ENCODE measurements at regions not wholly inside any gene's neighbourhood (a gene's known extent, or its start where the extent isn't known, plus 50 kb on each side); places are given as distances from the start of the nearest gene placed in this dataset.

GRCh38 chr2:123179526-123179925 lies 845.6 kb upstream of the CNTNAP5 start:
- no peak for DNase-seq
- ATAC-seq: no peak
- intact Hi-C loops (cut with micrococcal nuclease): no loop called here
- no peaks in the 10 kb centered on the region for H3K27me3 ChIP-seq (ENCODE audit: control insufficient read depth, insufficient read depth, low read length)
- Mint-ChIP-seq H3K27me3 (ENCODE audit: low read depth in 2 of 2) (no peaks in the 10 kb centered on the region), H3K36me3 (peaks cover 20% of the 10 kb centered on the region), H3K27ac (no peak overlapping the region), H3K4me3 (no peak overlapping the region), H3K4me1 (no peaks in the 10 kb centered on the region), H3K9me3 (peaks cover 15 to 29% of the 10 kb centered on the region in 2 donors)
- H3K27ac ChIP-seq (ENCODE audit: low read length): no peak overlapping the region
- H3K4me1 ChIP-seq (ENCODE audit: control insufficient read depth, insufficient read depth, low read length): no peaks in the 10 kb centered on the region
- TF ChIP-seq CTCF (IDR thresholded peaks at IDR 0.05): no peak
- WGBS (ENCODE audit: insufficient coverage): 92% methylated on average over 3 of the region's 3 CpGs
- peaks cover 14% of the 10 kb centered on the region for H3K9me3 ChIP-seq (ENCODE audit: control insufficient read depth, insufficient read depth, low read length)
- no peak overlapping the region for H3K4me3 ChIP-seq (ENCODE audit: low read length)
- H3K36me3 ChIP-seq (ENCODE audit: control insufficient read depth, insufficient read depth, low read length): no peaks in the 10 kb centered on the region

GRCh38 chr2:123195957-123196356 lies 829.1 kb upstream of the CNTNAP5 start:
- WGBS (ENCODE audit: insufficient coverage): no CpG with 5 or more reads among the region's 4 CpGs
- Mint-ChIP-seq H3K27ac (no peak overlapping the region), H3K27me3 (ENCODE audit: low read depth in 2 of 2) (no peaks in the 10 kb centered on the region), H3K9me3 (peaks cover 12 to 18% of the 10 kb centered on the region in 2 donors), H3K4me1 (no peaks in the 10 kb centered on the region), H3K36me3 (no peaks in the 10 kb centered on the region), H3K4me3 (no peak overlapping the region)
- Histone ChIP-seq H3K4me3 (ENCODE audit: low read length) (no peak overlapping the region), H3K27me3 (ENCODE audit: control insufficient read depth, insufficient read depth, low read length) (no peaks in the 10 kb centered on the region), H3K27ac (ENCODE audit: low read length) (no peak overlapping the region), H3K9me3 (ENCODE audit: control insufficient read depth, insufficient read depth, low read length) (peaks cover 15% of the 10 kb centered on the region), H3K36me3 (ENCODE audit: control insufficient read depth, insufficient read depth, low read length) (no peaks in the 10 kb centered on the region), H3K4me1 (ENCODE audit: control insufficient read depth, insufficient read depth, low read length) (no peaks in the 10 kb centered on the region)
- ATAC-seq: no peak
- DNase-seq: no peak
- intact Hi-C loops (cut with micrococcal nuclease): no loop called here
- TF ChIP-seq CTCF (IDR thresholded peaks at IDR 0.05): no peak

GRCh38 chr2:123200035-123200434 lies 825.1 kb upstream of the CNTNAP5 start:
- H3K4me1 ChIP-seq (ENCODE audit: control insufficient read depth, insufficient read depth, low read length): no peaks in the 10 kb centered on the region
- intact Hi-C loops (cut with micrococcal nuclease): no loop called here
- H3K9me3 Mint-ChIP-seq: peaks cover 19 to 26% of the 10 kb centered on the region in 2 donors
- H3K27me3 Mint-ChIP-seq (ENCODE audit: low read depth in 2 of 2): no peaks in the 10 kb centered on the region
- no peaks in the 10 kb centered on the region for H3K27me3 ChIP-seq (ENCODE audit: control insufficient read depth, insufficient read depth, low read length)
- ATAC-seq: no peak
- no peak overlapping the region for H3K4me3 Mint-ChIP-seq
- no peaks in the 10 kb centered on the region for H3K36me3 Mint-ChIP-seq
- H3K9me3 ChIP-seq (ENCODE audit: control insufficient read depth, insufficient read depth, low read length): peaks cover under 1% of the 10 kb centered on the region
- H3K4me3 ChIP-seq (ENCODE audit: low read length): no peak overlapping the region
- no peak for TF ChIP-seq CTCF (IDR thresholded peaks at IDR 0.05)
- H3K36me3 ChIP-seq (ENCODE audit: control insufficient read depth, insufficient read depth, low read length): no peaks in the 10 kb centered on the region
- H3K27ac ChIP-seq (ENCODE audit: low read length): no peak overlapping the region
- H3K27ac Mint-ChIP-seq: no peak overlapping the region
- H3K4me1 Mint-ChIP-seq: no peaks in the 10 kb centered on the region
- no peak for DNase-seq
- WGBS (ENCODE audit: insufficient coverage): 76% methylated on average over 2 of the region's 2 CpGs

DNA sequence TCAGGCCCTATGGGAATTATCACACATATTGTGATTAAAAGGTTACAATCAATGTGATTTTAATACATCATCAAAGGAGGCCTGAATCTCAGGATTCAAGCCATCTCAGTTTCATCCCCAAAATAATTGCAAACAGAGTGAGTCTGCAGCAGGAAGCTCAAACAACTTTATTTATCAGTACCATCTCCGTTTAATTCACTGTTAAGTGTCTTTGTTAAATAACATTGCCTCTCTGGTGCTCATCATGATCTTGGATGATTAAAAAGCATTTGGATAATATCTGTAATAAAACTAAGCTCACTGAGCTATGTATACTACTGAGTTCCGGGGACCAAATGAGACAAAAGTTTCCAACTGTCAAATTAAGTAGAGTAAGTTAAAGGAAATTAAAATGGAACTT lies 817.8 kb upstream of the CNTNAP5 start:
- H3K4me1 Mint-ChIP-seq: no peaks in the 10 kb centered on the region
- H3K4me3 Mint-ChIP-seq: no peak overlapping the region
- no peaks in the 10 kb centered on the region for H3K27me3 ChIP-seq (ENCODE audit: control insufficient read depth, insufficient read depth, low read length)
- H3K9me3 Mint-ChIP-seq: peaks cover 17 to 19% of the 10 kb centered on the region in 2 donors
- no peak for TF ChIP-seq CTCF (IDR thresholded peaks at IDR 0.05)
- H3K36me3 ChIP-seq (ENCODE audit: control insufficient read depth, insufficient read depth, low read length): no peaks in the 10 kb centered on the region
- H3K27ac ChIP-seq (ENCODE audit: low read length): no peak overlapping the region
- intact Hi-C loops (cut with micrococcal nuclease): no loop called here
- H3K9me3 ChIP-seq (ENCODE audit: control insufficient read depth, insufficient read depth, low read length): peaks cover 4% of the 10 kb centered on the region
- H3K4me1 ChIP-seq (ENCODE audit: control insufficient read depth, insufficient read depth, low read length): no peaks in the 10 kb centered on the region
- no peaks in the 10 kb centered on the region for H3K36me3 Mint-ChIP-seq
- no peak overlapping the region for H3K27ac Mint-ChIP-seq
- 86% methylated on average over 2 of the region's 2 CpGs for WGBS (ENCODE audit: insufficient coverage)
- H3K27me3 Mint-ChIP-seq (ENCODE audit: low read depth in 2 of 2): no peaks in the 10 kb centered on the region
- no peak overlapping the region for H3K4me3 ChIP-seq (ENCODE audit: low read length)
- no peak for DNase-seq
- no peak for ATAC-seq

Data from natural killer cell (primary cell).